Adrenal gland (tissue), 5 donors: ENCODE measurements at regions not wholly inside any gene's neighbourhood (a gene's known extent, or its start where the extent isn't known, plus 50 kb on each side); places are given as distances from the start of the nearest gene placed in this dataset.

Experiments
- CTCF ChIP-seq, 6 experiments: fragments of 450-650 bp in 4 of 6; fragments of 200-600 bp in 2 of 6; sonication (generic) in 1 of 6; IDR thresholded peaks; 1 replicate in 5 of 6; 2 replicates in 1 of 6; pipeline versions ENCODE4 v1.5.1 to v1.8.0; 2016 to 2021; ENCODE audit warnings: antibody characterized with exemption in 6 of 6, mild to moderate bottlenecking in 2 of 6, moderate library complexity in 1 of 6
- POLR2A ChIP-seq, 2 donors: fragments of 450-650 bp; IDR thresholded peaks; one replicate each; pipeline ENCODE4 v1.6.1; 2017; ENCODE audit warnings: antibody characterized with exemption in 2 of 2, mild to moderate bottlenecking in 2 of 2, moderate library complexity in 1 of 2
- donor health status: DM: no; HTN: no; CAD: no.

GRCh38 chr3:189001559-189001958 lies 170.2 kb upstream of the TPRG1 start:
- no peak for TF ChIP-seq CTCF (IDR thresholded peaks at IDR 0.05)
- TF ChIP-seq POLR2A (IDR thresholded peaks at IDR 0.05) = no peak
